Nucleus accumbens (tissue), 56 donors: ENCODE measurements at regions not wholly inside any gene's neighbourhood (a gene's known extent, or its start where the extent isn't known, plus 50 kb on each side); places are given as distances from the start of the nearest gene placed in this dataset.

Source experiments
- DNase-seq, 56 donors: peaks; one replicate each; lab custom pipeline; 2025; lab: John Stamatoyannopoulos, UW

DNA sequence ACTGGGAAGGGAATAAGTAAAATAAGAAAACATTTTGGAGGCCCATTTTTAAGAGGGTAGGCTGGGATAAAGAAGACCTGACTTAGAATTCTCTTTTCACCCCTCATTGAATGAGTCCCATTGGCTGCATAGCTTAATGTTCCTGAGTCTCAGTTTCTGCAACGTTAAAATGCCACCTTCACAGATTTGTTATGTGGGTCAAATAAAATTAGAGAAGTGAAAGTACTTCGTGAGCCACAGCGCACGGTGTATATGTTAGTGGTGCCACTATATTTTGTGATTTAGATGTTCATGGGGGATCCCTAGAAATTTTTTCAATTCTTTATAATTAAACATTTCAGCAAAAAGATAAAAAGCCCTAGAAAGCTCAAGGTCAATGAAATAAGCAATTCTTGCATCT lies 109.2 kb upstream of the HS3ST1 start:
- no peak for DNase-seq

DNA sequence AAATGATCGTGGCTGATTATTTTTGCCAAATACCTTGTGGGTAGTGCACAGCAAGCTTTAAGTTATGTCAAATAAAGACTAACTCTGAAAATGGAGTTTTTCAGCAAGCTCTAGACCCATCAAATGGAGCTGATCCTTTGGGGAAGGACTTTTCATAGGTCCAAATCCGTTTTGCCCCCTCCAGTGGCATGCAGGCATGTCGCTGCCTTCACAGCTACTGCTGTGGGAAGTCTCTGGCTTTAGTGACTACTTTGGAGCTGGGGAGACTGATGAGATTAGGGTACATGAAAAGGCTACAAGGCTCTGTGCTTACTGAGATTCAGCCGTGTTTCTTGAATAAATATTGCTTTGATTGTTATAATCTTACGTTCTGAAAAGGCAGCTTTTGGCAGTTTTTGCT lies 106.6 kb upstream of the HS3ST1 start:
- DNase-seq: no peak

DNA sequence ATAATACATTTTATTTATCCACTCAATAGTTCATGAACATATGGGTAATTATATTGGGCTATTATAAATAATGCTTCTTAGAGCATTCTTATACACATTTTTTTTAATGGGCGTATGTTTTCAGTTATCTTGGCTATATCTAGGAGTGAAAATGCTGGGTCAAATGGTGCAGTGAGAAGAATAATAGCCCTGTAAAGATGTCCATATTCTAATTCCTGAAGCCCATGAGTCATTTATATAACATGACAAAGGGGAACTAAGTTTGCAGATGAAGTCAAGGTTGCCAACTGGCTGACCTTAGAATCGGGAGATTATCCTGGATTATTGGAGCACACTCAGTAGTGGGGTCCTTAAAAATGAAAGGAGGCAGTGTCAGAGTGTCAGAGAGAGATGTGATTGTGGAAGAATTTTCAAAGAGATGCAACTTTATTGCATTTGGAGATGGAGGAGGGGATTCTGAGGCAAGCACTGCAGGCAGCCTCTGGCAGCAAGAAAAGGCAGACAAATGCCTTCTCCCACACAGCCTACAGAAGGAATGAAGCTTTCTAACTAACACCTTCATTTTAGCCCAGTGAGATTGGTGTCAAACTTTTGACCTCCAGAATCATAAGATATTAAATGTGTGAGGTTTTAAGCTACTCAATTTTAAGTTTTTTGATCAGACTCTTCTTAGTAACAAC lies 106.1 kb upstream of the HS3ST1 start:
- no peak for DNase-seq

DNA sequence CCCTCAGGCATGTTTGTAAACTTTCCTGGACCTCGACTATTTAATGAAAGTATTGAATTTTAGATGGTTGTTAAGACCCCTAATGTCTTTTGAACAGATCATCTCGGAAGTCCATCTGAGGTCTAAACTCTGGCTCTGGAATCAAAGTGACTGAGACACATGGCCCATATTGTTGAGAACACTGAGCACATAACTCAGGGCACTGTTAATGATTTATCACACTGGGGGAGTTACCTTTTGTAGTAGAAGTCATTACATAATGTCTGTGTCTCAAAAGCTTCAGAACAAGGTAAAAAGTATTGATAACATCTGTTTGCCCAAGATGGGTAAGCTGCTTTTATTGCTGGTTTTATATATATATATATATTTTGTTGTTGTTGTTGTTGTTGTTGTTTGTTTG lies 103.4 kb upstream of the HS3ST1 start:
- DNase-seq: no peak

DNA sequence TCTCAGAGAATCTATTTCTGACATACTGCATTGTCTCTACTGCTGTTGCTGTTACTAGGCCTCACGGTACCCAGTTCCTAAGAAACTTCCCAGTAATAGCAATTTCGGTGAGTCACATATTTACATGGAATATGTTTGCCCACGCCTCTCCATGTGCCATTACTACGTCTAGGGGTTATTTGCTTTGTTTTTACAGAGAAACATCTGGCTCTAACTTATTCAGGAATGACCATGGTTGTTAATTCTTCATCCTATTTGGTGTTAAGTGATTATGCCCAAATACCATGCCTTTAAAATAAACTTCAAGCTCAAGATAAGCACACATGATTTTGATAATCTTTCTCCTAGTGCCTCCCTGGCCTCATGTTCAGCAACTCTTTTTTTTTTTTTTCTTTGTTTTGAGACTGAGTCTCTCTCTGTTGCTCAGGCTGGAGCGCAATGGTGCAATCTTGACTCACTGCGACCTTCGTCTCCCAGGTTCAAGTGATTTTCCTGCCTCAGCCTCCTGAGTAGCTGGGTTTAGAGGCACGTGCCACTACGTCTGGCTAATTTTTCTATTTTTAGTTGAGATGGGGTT lies 101.0 kb upstream of the HS3ST1 start:
- no peak for DNase-seq

DNA sequence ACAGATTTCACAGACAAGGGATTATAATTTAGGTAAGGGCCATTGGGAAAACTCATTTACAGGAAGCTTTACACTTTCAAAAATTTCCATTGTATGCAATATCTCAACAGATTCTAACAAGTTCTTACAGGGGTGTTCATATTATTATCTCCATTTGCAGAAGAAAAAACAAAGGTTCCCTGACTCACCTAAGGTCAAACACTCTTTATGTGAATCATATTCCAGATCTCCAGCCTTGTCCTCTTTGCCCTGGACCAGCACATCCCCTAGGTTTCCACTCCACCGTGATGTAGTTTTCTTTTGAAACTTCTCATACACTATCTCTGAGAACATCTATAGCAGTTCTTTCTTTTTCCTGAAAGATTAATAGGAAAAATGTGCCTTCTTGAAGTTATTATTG lies 96.4 kb upstream of the HS3ST1 start:
- DNase-seq: no peak

DNA sequence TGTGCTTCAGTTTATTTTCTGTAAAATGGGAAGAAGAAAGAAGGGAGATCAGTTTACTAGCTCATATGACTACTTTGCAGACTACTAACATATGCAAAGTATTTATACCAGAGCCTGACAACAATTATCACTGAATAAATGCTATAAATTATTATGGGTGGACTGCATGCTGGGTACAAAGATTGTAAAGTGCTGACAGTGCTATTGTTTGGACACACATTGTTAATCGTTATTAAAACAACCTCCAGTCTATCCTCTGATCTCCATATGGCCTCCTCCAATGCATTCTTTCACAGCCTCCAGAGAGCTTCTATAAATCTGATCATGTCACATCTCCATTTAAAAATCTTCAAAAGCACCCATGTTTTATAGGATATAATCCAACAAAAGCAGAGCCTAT lies 90.1 kb upstream of the HS3ST1 start:
- no peak for DNase-seq

DNA sequence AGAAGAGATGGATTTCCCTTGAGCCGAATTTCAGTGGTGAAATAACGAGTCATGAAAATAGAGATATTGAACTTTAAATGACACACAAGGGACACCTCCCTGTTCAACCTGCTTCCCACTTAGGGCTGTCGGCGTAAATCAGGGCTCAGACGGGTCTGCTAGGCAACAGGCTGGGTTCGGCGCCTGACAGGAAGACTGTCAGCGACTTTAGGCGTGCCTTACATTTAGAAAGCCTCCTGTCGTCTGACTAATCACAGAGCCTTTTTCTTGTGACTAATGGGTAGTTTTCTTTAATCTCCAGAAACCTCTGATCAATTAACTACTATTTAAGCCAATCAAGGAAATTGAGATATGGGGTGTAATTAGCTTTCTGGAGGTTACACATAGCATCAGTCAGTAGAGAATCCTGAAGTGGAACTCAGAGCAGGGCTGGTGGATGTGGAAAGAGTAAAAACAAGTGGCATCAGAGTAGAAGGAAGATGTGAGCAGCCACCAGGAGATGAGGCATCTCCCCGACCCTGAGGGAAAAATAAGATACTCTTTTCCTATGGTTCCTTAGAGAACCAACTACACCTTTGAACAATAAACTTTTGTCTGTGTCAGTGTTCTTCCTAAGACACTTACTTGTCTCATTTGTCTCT lies 86.2 kb upstream of the HS3ST1 start:
- peak in 6 of 56 donors; percentile 3 to 10 (median 8) for DNase-seq

DNA sequence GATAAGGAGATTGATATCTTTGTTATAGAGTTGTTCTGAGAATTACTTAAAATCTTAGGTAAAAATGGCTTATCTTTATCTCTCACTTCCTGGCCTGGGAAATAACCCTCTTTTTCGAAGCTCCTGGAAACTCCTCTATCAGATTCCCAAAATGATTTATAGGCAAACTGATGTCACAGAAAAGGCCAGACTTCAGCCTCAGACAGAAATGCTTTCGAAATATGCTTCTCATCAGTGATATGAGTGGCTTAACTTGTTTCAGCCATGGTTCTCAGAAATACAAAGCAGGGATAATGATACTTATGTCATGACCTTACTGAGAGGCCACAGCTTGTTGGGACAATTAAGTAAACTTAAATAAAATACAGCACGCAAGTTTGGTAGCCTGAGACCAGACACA lies 85.3 kb upstream of the HS3ST1 start:
- DNase-seq: no peak

DNA sequence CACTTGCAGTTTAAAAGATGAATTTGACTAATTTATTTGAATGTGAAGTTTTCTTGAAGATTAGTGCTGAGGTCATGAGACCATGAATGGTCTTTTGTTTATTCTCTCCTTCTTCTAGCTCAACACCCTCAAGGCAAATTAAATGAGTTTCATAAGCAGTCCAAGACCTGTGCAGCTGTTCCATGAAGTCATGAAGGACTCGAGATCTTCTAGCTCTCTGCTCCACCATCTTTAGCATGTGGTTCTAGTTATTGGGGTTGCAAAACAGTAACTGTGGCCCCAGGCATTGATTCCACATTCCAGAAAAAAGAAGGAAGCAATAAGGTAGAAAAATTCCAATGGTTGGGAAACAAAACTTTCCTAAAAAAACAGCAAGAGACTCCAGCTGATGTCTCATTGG lies 84.2 kb upstream of the HS3ST1 start:
- no peak for DNase-seq

DNA sequence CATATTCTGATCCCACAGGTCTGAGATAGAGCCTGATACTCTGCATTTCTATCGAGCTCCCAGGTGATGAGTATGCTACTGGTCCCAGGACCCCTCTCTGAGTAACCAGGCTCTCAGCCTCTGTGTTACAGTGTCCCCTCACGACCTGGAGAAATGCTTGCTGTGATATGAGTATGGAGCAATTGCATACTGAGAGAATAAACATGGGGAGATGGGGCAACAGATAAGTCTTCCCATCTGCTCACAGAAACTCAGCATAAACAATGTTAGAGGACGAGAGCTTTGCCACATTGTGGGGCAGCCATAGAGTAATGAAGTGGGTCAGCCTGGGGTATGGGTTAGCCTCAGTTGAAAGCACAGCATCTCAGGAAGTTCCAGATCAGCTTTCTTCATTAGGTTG lies 82.6 kb upstream of the HS3ST1 start:
- DNase-seq: no peak

DNA sequence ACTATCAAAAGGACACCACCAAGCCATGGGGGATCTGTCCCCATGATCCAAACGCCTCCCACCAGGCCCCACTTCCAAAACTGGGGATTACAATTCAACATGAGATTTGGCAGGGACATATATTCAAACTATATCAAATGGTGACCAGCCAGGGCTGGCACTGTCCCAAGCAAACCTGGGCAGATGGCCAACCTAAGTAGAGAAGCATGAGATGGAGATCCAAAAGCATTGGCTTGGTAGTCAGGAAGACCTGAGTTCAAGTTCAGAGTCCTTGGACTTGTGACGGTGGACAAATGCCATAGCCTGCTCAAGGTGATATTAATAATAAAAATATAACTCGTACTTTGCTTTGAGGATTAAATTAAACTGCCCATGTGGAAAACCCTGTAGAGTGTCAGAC lies 79.2 kb upstream of the HS3ST1 start:
- DNase-seq: no peak

DNA sequence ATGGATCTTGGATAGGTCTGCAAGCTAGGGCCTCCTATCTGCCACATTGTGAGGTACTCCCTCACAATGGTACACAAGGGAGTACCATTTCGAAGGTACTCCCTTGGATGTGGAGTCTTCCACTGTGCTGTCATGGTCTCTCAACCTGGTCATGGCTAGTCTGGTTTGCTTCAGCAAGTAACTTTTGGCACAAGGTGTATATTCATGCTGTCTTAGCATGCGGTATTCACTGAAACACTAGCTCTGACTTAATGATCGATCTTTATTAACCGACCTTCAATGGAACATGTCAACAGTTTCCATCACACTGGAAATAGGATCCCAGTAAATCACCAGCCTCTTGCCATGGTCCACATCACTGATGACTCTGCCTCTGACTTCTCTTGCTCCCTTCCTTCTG lies 77.5 kb upstream of the HS3ST1 start:
- DNase-seq: no peak

DNA sequence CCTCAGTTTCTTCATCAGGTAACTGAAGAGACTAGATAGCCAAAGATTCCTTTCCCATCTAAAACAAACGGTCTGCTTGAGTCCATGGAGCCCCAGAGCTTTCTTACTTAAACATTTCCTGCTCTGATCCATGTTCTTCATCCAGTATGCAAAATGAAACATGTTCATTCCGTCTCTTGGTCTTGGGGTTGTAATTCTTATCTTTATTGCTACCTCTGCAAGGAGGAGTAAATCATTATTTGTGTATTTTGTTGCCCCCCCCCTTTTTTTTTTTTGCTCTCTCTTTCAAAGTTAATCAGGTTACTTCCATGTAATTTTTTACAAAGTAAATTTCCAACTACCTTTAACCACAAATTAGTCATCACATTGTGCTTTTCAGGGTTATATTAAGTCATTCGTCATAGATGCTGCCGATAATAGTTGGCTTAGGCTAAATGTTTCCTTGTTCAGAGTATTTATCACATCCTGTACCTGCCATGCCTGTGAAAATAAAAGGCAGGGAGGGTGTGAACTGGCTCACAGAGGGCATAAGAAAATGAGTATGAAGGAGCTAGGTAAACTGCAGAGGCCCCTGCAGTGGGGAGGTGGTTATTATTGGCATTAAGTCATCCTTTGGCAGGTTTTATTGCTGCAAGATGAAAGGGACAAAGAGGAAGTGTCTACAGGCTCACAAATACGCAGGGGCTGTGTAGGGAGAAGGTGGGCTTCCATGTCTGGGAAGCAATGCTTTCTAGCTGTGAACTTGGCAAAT lies 76.7 kb upstream of the HS3ST1 start:
- peak in 1 of 56 donors; percentile 4 for DNase-seq

DNA sequence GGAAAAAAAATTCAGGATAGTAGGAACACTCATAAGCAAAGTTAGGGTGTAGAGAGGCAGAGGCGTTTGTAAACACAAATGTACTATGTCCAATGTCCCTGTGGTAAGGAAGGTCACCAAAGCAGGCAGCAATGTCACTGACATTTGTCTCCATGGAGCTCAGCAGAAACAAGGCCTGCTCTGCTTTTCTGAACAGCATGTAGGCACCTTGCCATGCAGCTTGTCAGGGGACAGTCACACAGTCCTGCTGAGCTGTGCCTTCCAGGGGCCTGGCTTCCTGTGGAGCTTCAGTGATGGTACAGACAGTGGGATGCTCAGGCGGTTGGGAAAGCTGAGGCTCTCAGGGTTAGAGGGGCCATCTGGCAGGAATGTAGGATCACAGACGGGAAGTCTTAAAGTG lies 74.5 kb upstream of the HS3ST1 start:
- DNase-seq: no peak

DNA sequence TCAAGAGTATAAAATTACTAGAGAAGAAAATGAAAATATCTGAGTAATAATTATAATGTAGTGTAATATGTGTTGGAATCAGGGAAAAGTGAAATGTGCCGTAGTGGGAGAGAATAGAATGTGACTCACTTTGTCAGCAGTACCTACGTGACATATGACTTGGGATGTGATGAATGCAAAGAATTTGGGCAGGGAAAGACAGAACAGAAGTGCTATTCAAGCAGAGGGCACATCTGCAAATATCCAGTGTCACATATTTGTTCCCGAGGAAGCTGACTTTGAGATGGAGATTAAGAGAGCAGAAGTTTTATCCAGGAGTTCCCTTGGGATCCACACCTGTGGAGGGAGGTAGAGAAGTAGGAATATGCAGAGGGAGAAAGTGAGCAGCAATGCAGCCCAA lies 69.3 kb upstream of the HS3ST1 start:
- DNase-seq: no peak

DNA sequence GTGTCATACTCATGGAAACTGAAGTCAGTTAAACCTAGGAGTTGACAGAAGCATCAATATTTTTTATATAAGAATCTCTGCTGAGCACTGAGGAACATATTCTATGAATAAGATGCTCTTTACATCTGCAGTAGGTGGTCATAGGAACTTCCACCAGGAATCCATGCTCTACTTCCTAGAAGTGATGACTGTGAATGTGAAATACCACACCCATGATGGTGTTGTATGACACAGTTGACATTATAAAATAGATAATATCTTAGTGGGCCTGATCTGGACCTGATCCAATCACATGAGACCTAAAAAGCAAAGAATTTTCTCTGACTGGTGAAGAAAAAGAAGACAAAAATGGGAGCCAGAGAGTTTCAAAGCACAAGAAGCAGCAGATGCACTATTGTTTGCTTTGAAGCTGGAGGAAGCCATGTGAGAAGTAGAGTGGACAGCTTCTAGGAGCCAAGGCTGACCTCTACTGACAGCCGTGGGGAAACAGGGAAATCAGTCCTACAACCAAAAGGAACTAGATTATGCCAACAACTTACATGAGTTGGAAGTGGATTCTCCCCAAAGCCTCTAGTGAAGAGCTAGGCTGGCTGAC lies 68.6 kb upstream of the HS3ST1 start:
- no peak for DNase-seq

DNA sequence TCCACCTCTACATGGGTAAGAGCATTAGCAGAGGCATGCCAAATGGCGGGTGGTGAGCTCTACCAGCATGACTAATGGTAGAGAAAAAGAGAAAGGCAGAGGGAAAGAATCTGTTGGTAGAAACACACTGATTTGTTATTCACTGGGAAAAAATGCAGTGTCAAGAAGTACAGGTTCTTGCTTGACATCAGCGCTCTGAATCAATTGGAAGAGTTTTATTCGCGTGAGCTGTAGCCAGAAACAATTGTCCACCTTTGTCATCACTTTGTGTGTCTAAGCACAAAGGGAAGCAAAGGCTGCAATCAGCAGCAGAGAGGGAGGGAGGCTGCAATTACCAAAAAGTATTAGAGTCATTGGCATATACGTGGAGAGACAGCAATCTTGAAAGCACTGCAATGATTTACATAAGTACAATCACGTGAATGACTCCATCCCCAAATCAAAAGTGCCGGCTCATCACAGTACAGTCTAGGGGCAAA lies 67.7 kb upstream of the HS3ST1 start:
- no peak for DNase-seq

DNA sequence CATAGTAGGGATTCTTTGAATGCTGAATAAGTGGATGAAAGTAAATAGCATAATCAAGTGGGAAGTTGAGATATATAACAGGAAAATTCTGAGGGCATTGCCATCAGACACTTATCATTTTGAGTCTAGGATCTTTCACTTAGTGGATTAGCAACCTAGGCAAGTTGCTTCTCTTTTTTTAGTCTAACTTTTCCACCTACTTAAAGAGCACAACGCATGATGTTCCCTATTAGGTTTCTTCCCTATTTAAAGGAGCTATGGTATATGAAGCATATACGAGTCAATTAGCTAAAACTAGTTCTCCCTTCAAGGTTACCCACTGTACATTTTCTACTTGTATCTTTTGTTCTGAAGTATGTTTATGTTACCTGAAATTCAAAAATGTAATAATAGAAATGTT lies 67.1 kb upstream of the HS3ST1 start:
- no peak for DNase-seq

DNA sequence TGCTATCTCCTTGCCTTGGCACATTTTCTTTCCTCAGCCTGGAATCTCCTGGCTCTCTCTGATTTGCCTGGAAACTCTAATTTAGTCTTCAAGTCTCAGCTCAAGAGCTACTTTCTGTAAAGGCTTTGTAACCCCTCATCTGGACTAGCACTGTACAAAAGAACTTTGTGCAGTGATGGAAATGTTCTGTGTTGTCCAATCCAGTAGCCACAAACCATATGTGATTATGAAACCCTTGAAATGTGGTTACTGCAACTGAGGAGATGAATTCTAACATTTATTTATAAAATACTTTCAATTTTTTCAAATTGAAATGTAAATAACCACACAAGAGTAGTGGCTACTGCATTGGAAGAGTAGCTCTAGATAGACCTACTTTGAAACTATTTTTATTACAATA lies 66.6 kb upstream of the HS3ST1 start:
- DNase-seq: no peak

DNA sequence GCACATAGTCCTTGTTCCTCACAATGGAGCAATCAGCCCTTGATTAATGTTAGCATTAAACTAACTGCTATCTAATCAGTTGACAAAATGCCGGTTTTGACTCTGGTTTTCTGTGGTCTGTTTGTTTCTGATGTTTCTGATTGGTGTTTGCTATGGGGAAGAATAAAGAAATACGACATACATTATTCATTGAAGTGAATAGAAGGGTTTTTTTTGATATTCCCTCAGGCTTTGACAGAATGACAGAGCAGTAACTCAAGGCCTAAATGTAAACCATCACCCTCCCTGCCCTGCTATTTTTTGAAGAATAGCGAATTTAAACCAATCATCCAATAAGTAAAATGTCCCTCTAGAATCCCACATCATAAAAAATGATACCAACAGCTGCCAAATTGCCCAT lies 65.5 kb upstream of the HS3ST1 start:
- no peak for DNase-seq
